ENCODE measurements at regions not wholly inside any gene's neighbourhood (a gene's known extent, or its start where the extent isn't known, plus 50 kb on each side); places are given as distances from the start of the nearest gene placed in this dataset.

- TF ChIP-seq CTCF (IDR thresholded peaks at IDR 0.05) (no peak), POLR2A (IDR thresholded peaks at IDR 0.05) (no peak), EP300 (IDR thresholded peaks at IDR 0.05) (no peak)
Measured at GRCh38 chr9:103902263-103902662, 191.8 kb upstream of the SMC2 start.
